ENCODE measurements at regions not wholly inside any gene's neighbourhood (a gene's known extent, or its start where the extent isn't known, plus 50 kb on each side); places are given as distances from the start of the nearest gene placed in this dataset.

- DNase-seq = no peak
- no peak overlapping the region for H3K14ac ChIP-seq (ENCODE audit: insufficient read depth, low read length)
- no peaks in the 10 kb centered on the region for H4K20me1 ChIP-seq (ENCODE audit: control insufficient read depth, insufficient read depth, insufficient read length)
- Mint-ChIP-seq H3K27me3 (ENCODE audit: low read depth) (peaks cover 3% of the 10 kb centered on the region), H3K36me3 (ENCODE audit: insufficient read depth in 1 of 3, low read depth in 3 of 3) (no peaks in the 10 kb centered on the region), H3K9me3 (no peaks in the 10 kb centered on the region), H3K4me1 (peaks cover 15% of the 10 kb centered on the region in 2 experiments), H3K27ac (no peak overlapping the region), H3K4me3 (no peak overlapping the region)
- no peak overlapping the region for H4K91ac ChIP-seq (ENCODE audit: insufficient read length, low read depth, low read length)
- H3K27me3 ChIP-seq (ENCODE audit: insufficient read depth, low read length) = no peaks in the 10 kb centered on the region
- H3K23ac ChIP-seq (ENCODE audit: insufficient read length, low read depth, low read length) = no peak overlapping the region
- no peak overlapping the region for H3K56ac ChIP-seq (ENCODE audit: insufficient read length, low read depth, low read length)
- no peak overlapping the region for H2BK5ac ChIP-seq (ENCODE audit: insufficient read length, low read length)
- H3K9me3 ChIP-seq (ENCODE audit: control insufficient read depth, low read depth, low read length) = no peaks in the 10 kb centered on the region
- no peak for TF ChIP-seq CTCF (conservative IDR thresholded peaks at IDR 0.05)
- no peak overlapping the region for H4K8ac ChIP-seq (replicated peaks; ENCODE audit: insufficient read length, low read depth, low read length)
- no CpG with 5 or more reads among the region's 3 CpGs for WGBS (ENCODE audit: extremely low coverage, insufficient read length, low lambda C conversion rate)
- H3K9ac ChIP-seq (ENCODE audit: extremely low read depth, insufficient read length, low read length) = no peak overlapping the region
- H3K27ac ChIP-seq (ENCODE audit: insufficient read length, low read depth, low read length) = no peak overlapping the region
- no peak overlapping the region for H3K4me2 ChIP-seq (ENCODE audit: insufficient read depth, insufficient read length, low read length)
- H3K18ac ChIP-seq (ENCODE audit: insufficient read length, low read depth, low read length) = no peak overlapping the region
- no peak overlapping the region for H3K4ac ChIP-seq (ENCODE audit: low read depth, low read length)
- no peak overlapping the region for H2BK20ac ChIP-seq (ENCODE audit: low read depth, low read length, poor library complexity, severe bottlenecking)
- H2BK120ac ChIP-seq (ENCODE audit: low read depth, low read length, poor library complexity, severe bottlenecking) = no peak overlapping the region
- H2BK15ac ChIP-seq (ENCODE audit: low read depth, low read length) = no peak overlapping the region
- H4K5ac ChIP-seq (ENCODE audit: insufficient read length, low read depth, low read length) = no peak overlapping the region
- no peaks in the 10 kb centered on the region for H3K79me1 ChIP-seq (ENCODE audit: insufficient read depth, low read depth, low read length, poor library complexity, severe bottlenecking)
- no peaks in the 10 kb centered on the region for H3K79me2 ChIP-seq (ENCODE audit: insufficient read depth, low read length)
- H2AK5ac ChIP-seq (ENCODE audit: insufficient read length, low read length) = no peak overlapping the region
- H2AFZ ChIP-seq (ENCODE audit: low read length) = no peak overlapping the region
- no peak overlapping the region for H2BK12ac ChIP-seq (ENCODE audit: insufficient read length, low read depth, low read length)
- no peaks in the 10 kb centered on the region for H3K23me2 ChIP-seq (ENCODE audit: insufficient read length, low read depth, low read length, poor library complexity, severe bottlenecking)
- peaks cover 2% of the 10 kb centered on the region; the same call in 1 of the 2 replicates for H3K4me1 ChIP-seq (ENCODE audit: insufficient read depth, low read length)
- no peak overlapping the region for H3T11ph ChIP-seq (ENCODE audit: low read length)
Observed at GRCh38 chr9:119537138-119537537, 167.9 kb upstream of the BRINP1 start.

Data from H9 (cell line).